Neuronal stem cell (in vitro differentiated cells): ENCODE measurements at regions not wholly inside any gene's neighbourhood (a gene's known extent, or its start where the extent isn't known, plus 50 kb on each side); places are given as distances from the start of the nearest gene placed in this dataset.

Experiments
- DNase-seq: peaks from one replicate; pipeline ENCODE4 v3.0.0-alpha.2; 2013; ENCODE audit warnings: low spot score
- H2AFZ ChIP-seq: one replicate; pipeline ENCODE4 v1.6.1; 2013; ENCODE audit warnings: mild to moderate bottlenecking, low read length, inconsistent platforms
- H2AK5ac ChIP-seq: 2 replicates; pipeline ENCODE4 v1.6.1; 2013; ENCODE audit warnings: low read depth, mild to moderate bottlenecking, inconsistent platforms, low read length, moderate library complexity, mixed read lengths
- H2BK120ac ChIP-seq: 2 replicates; pipeline ENCODE4 v1.6.1; 2013; ENCODE audit warnings: low read depth, mild to moderate bottlenecking, inconsistent platforms, low read length, moderate library complexity, mixed read lengths
- H2BK12ac ChIP-seq: one replicate; pipeline ENCODE4 v1.6.1; 2013; ENCODE audit warnings: low read length, inconsistent platforms
- H2BK15ac ChIP-seq: 2 replicates; pipeline ENCODE4 v1.6.1; 2013; ENCODE audit warnings: mild to moderate bottlenecking, low read length, inconsistent platforms, mixed read lengths
- H2BK5ac ChIP-seq: one replicate; pipeline ENCODE4 v1.6.1; 2013; ENCODE audit warnings: inconsistent platforms, mild to moderate bottlenecking, low read length, moderate library complexity
- H3K14ac ChIP-seq: one replicate; pipeline ENCODE4 v1.6.1; 2013; ENCODE audit warnings: low read length, inconsistent platforms
- H3K18ac ChIP-seq: 2 replicates; pipeline ENCODE4 v1.6.1; 2013; ENCODE audit warnings: low read length, inconsistent platforms
- H3K23ac ChIP-seq: 2 replicates; pipeline ENCODE4 v1.6.1; 2013; ENCODE audit warnings: low read depth, mild to moderate bottlenecking, mixed read lengths, low read length, inconsistent platforms; ENCODE audit not compliant: poor library complexity
- H3K27ac ChIP-seq: replicated peaks from 3 replicates; pipeline ENCODE4 v1.5.1; 2013; ENCODE audit warnings: low read length, inconsistent platforms
- H3K27me3 ChIP-seq, 3 experiments: 2 replicates each; pipeline ENCODE4 v1.6.1; 2013; ENCODE audit warnings: low read length in 3 of 3, mild to moderate bottlenecking in 2 of 3, inconsistent platforms in 1 of 3, low read depth in 1 of 3, mixed read lengths in 1 of 3, moderate library complexity in 1 of 3; ENCODE audit not compliant: control insufficient read depth in 3 of 3, insufficient read depth in 3 of 3
- H3K36me3 ChIP-seq, 2 donors: replicated peaks in 1 of 2; 2 replicates each; pipeline ENCODE4 v1.6.1; 2013; ENCODE audit warnings: low read length in 2 of 2; ENCODE audit not compliant: control insufficient read depth in 2 of 2, insufficient read depth in 2 of 2
- H3K4ac ChIP-seq: 2 replicates; pipeline ENCODE4 v1.6.1; 2013; ENCODE audit warnings: inconsistent platforms, mild to moderate bottlenecking, low read length, moderate library complexity
- H3K4me1 ChIP-seq, 2 donors: 1 replicate in 1 of 2; 2 replicates in 1 of 2; pipeline ENCODE4 v1.6.1; 2013; ENCODE audit warnings: low read length in 2 of 2, low read depth in 1 of 2; ENCODE audit not compliant: control insufficient read depth in 2 of 2, insufficient read depth in 1 of 2
- H3K4me2 ChIP-seq: one replicate; pipeline ENCODE4 v1.6.1; 2013; ENCODE audit warnings: mild to moderate bottlenecking, low read length, inconsistent platforms; ENCODE audit not compliant: insufficient read depth, poor library complexity, severe bottlenecking
- H3K4me3 ChIP-seq, 2 donors: 2 replicates each; pipeline ENCODE4 v1.5.1; 2013; ENCODE audit warnings: low read length in 2 of 2, mild to moderate bottlenecking in 2 of 2, inconsistent platforms in 1 of 2, moderate library complexity in 1 of 2
- H3K79me1 ChIP-seq: one replicate; pipeline ENCODE4 v1.6.1; 2013; ENCODE audit warnings: low read depth, mild to moderate bottlenecking, inconsistent platforms, low read length, moderate library complexity
- H3K9ac ChIP-seq: one replicate; pipeline ENCODE4 v1.6.1; 2013; ENCODE audit warnings: mild to moderate bottlenecking, low read depth, low read length, inconsistent platforms; ENCODE audit not compliant: poor library complexity
- H3K9me3 ChIP-seq, 2 donors: replicated peaks in 1 of 2; 2 replicates each; pipeline versions ENCODE3 to v1.6.1; 2013; ENCODE audit warnings: low read length in 2 of 2, mild to moderate bottlenecking in 2 of 2, inconsistent platforms in 1 of 2, low read depth in 1 of 2, mixed read lengths in 1 of 2, moderate library complexity in 1 of 2; ENCODE audit not compliant: control insufficient read depth in 2 of 2, insufficient read depth in 1 of 2
- H4K8ac ChIP-seq: one replicate; pipeline ENCODE4 v1.6.1; 2013; ENCODE audit warnings: low read depth, mild to moderate bottlenecking, inconsistent platforms, low read length, moderate library complexity
- H4K91ac ChIP-seq: one replicate; pipeline ENCODE4 v1.6.1; 2013; ENCODE audit warnings: low read length, low read depth, mild to moderate bottlenecking, inconsistent platforms; ENCODE audit not compliant: poor library complexity
- WGBS, 2 donors: extraction: QIAGEN DNeasy Blood & Tissue Kit; methylation state at CpG; one replicate each; pipeline ENCODE4 v1.1.7; 2013; ENCODE audit warnings: missing lambda C conversion rate in 2 of 2, mixed read lengths in 1 of 2; ENCODE audit not compliant: insufficient read length in 2 of 2, insufficient replicate concordance in 1 of 2; ENCODE audit errors: extremely low coverage in 2 of 2; 5-methylcytosine and 5-hydroxymethylcytosine counted together

DNA sequence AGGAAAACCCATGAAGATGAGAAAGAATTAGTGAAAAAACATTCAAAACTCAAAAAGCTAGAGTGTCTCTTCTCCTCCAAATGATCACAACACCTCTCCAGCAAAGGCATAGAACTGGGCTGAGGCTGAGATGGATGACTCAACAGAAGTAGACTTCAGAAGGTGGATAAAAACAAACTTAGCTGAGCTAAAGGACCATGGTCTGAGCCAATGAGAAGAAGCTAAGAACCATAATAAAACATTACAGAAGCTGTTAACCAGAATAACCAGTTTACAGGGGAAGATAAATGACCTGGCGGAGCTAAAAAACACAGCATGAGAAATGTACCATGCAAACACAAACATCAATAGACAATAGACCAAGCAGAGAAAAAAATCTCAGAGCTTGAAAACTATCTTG, 904.1 kb upstream of the MANEA start:
- DNase-seq: no peak
- Histone ChIP-seq H3K4me2 (no peak overlapping the region), H3K14ac (no peak overlapping the region), H3K23ac (no peak overlapping the region), H3K36me3 (no peaks in the 10 kb centered on the region), H2BK12ac (no peak overlapping the region), H3K18ac (no peak overlapping the region), H2BK5ac (no peak overlapping the region), H3K9ac (no peak overlapping the region), H3K4ac (no peak overlapping the region), H2BK15ac (no peak overlapping the region), H4K91ac (no peak overlapping the region), H3K9me3 (peaks cover 0 to 2% of the 10 kb centered on the region in 2 donors), H4K8ac (no peak overlapping the region), H3K27ac (no peak overlapping the region), H2BK120ac (no peak overlapping the region), H3K79me1 (no peaks in the 10 kb centered on the region), H3K27me3 (no peaks in the 10 kb centered on the region), H3K4me3 (no peak overlapping the region), H2AK5ac (no peak overlapping the region), H3K4me1 (peaks cover 0 to 2% of the 10 kb centered on the region in 2 donors), H2AFZ (no peak overlapping the region)
- WGBS, 2 donors: no CpG with 5 or more reads among the region's 1 CpG

DNA sequence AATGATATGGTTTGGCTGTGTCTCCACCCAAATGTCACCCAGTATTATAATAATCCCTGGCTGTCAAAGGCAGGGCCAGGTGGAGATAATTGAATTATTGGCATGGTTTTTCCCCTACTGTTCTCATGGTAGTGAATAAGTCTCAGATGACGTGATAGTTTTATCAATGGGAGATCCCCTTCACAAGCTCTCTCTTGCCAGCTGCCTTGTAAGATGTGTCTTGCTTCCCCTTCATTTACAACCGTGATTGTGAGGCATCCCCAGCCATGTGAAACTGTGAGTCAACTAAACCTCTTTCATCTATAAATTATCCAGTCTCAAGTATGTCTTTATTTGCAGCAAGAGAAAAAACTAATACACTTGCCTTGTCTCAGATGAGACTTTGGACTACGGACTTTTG, 907.3 kb upstream of the MANEA start:
- H3K4ac ChIP-seq: no peak overlapping the region
- H2BK12ac ChIP-seq: no peak overlapping the region
- H3K9me3 ChIP-seq: peaks cover 0 to 2% of the 10 kb centered on the region in 2 donors
- no peaks in the 10 kb centered on the region for H3K36me3 ChIP-seq
- no peak overlapping the region for H2BK120ac ChIP-seq
- H4K8ac ChIP-seq: no peak overlapping the region
- H3K4me1 ChIP-seq: peaks cover 0 to 2% of the 10 kb centered on the region in 2 donors
- H2AK5ac ChIP-seq: no peak overlapping the region
- no peak overlapping the region for H3K9ac ChIP-seq
- H2BK15ac ChIP-seq: no peak overlapping the region
- no peak overlapping the region for H3K18ac ChIP-seq
- no CpG with 5 or more reads among the region's 3 CpGs for WGBS, 2 donors
- no peak overlapping the region for H2BK5ac ChIP-seq
- H4K91ac ChIP-seq: no peak overlapping the region
- H3K79me1 ChIP-seq: no peaks in the 10 kb centered on the region
- no peak overlapping the region for H3K4me2 ChIP-seq
- no peak overlapping the region for H3K23ac ChIP-seq
- H3K4me3 ChIP-seq: no peak overlapping the region
- no peak overlapping the region for H3K14ac ChIP-seq
- DNase-seq: no peak
- no peak overlapping the region for H2AFZ ChIP-seq
- H3K27ac ChIP-seq: no peak overlapping the region
- H3K27me3 ChIP-seq: no peaks in the 10 kb centered on the region

DNA sequence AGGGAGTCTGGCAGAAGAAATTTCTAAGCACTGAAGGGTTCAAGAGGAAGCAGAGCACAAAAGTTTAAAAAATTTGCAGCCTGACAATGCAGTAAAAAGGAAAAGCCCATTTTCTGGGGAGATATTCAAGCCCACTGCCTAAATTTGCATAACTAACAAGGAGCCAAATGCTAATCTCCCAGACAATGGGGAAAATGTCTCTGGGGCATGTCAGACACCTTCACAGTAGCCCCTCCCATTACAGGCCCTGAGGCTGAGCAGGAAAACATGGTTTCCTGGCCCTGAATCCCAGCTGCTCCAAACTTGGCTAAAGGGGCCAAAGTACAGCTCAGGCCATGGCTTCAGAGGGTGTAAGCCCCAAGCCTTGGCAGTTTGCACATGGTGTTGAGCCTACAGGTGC, 908.5 kb upstream of the MANEA start:
- Histone ChIP-seq H2AK5ac (no peak overlapping the region), H2BK15ac (no peak overlapping the region), H3K9me3 (peaks cover 0 to 2% of the 10 kb centered on the region in 2 donors), H3K4me2 (no peak overlapping the region), H3K18ac (no peak overlapping the region), H3K27ac (no peak overlapping the region), H2BK120ac (no peak overlapping the region), H3K4ac (no peak overlapping the region), H2BK12ac (no peak overlapping the region), H3K27me3 (no peaks in the 10 kb centered on the region), H3K79me1 (no peaks in the 10 kb centered on the region), H3K14ac (no peak overlapping the region), H3K36me3 (no peaks in the 10 kb centered on the region), H3K9ac (no peak overlapping the region), H3K4me3 (no peak overlapping the region), H4K8ac (no peak overlapping the region), H3K23ac (no peak overlapping the region), H2AFZ (no peak overlapping the region), H4K91ac (no peak overlapping the region), H2BK5ac (no peak overlapping the region), H3K4me1 (peaks cover 0 to 2% of the 10 kb centered on the region in 2 donors)
- DNase-seq: no peak

DNA sequence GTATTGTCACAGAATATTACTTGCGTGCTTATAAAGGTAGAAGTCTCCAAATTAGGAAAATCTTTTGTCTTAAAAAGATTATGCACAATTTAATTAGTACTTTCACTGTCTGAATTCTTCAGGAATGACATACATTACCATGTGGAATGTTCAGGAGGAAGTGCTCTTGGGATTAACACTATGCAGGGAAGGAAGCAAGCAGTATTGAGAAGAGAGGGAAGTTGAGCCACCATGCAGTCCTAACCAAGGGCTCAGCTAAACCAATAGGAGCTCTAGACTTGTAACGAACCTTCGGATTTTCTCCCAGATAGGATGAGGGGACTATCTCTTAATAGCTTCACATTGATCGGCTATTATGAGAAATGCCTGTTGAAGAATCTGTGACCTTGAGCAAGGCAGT, 918.4 kb upstream of the MANEA start:
- Histone ChIP-seq H3K14ac (no peak overlapping the region), H3K79me1 (no peaks in the 10 kb centered on the region), H3K36me3 (no peaks in the 10 kb centered on the region), H3K4ac (no peak overlapping the region), H2BK12ac (no peak overlapping the region), H2AK5ac (no peak overlapping the region), H2AFZ (no peak overlapping the region), H3K4me3 (no peak overlapping the region), H3K4me1 (no peaks in the 10 kb centered on the region), H2BK120ac (no peak overlapping the region), H3K9me3 (peaks cover 0 to 1% of the 10 kb centered on the region in 2 donors), H3K27me3 (no peaks in the 10 kb centered on the region), H3K27ac (no peak overlapping the region), H4K91ac (no peak overlapping the region), H3K18ac (no peak overlapping the region), H4K8ac (no peak overlapping the region), H3K9ac (no peak overlapping the region), H3K23ac (no peak overlapping the region), H2BK15ac (no peak overlapping the region), H3K4me2 (no peak overlapping the region), H2BK5ac (no peak overlapping the region)
- DNase-seq: no peak
- no CpG with 5 or more reads among the region's 4 CpGs for WGBS, 2 donors
